ENCODE measurements at regions not wholly inside any gene's neighbourhood (a gene's known extent, or its start where the extent isn't known, plus 50 kb on each side); places are given as distances from the start of the nearest gene placed in this dataset.

GRCh38 chr13:40190641-40191100 is 475.8 kb downstream of the FOXO1 start:
- ChIA-PET POLR2A (interaction anchor here (0.6 to 0.7 kb wide), 2 partner anchors 59 to 123 kb away, joined by 3 to 5 read pairs; no protein-coding TSS in a partner anchor), CTCF (interaction anchor here (0.9 to 1.3 kb wide), 2 partner anchors 23 to 248 kb away, joined by 3 to 4 read pairs; no protein-coding TSS in a partner anchor)

GRCh38 chr13:40191186-40191980 is 475.1 kb downstream of the FOXO1 start:
- POLR2A ChIA-PET: no interaction called here

GRCh38 chr13:40192452-40192851 is 474.0 kb downstream of the FOXO1 start:
- ChIA-PET POLR2A (no interaction called here), CTCF (no interaction called here)

More at GRCh38 chr13:40191186-40191980, 475.1 kb downstream of the FOXO1 start:
- CTCF ChIA-PET: interaction anchor here (1.3 kb wide), 1 partner anchor 249 kb away, joined by 3 read pairs; no protein-coding TSS in a partner anchor

GRCh38 chr13:40192858-40193257 is 473.6 kb downstream of the FOXO1 start:
- POLR2A ChIA-PET: no interaction called here
- CTCF ChIA-PET: no interaction called here

GRCh38 chr13:40193286-40194223 is 472.9 kb downstream of the FOXO1 start:
- ChIA-PET POLR2A (no interaction called here), CTCF (no interaction called here)

- POLR2A ChIA-PET: no interaction called here
- CTCF ChIA-PET: no interaction called here
Measured at GRCh38 chr13:40194224-40194806, 472.1 kb downstream of the FOXO1 start.

GRCh38 chr13:40197049-40197448 is 469.4 kb downstream of the FOXO1 start:
- ChIA-PET CTCF (no interaction called here), POLR2A (no interaction called here)

- ChIA-PET CTCF (no interaction called here), POLR2A (no interaction called here)
Measured at GRCh38 chr13:40197936-40198595, 468.4 kb downstream of the FOXO1 start.

- POLR2A ChIA-PET: no interaction called here
- CTCF ChIA-PET: interaction anchor here (0.6 kb wide), 1 partner anchor 437 kb away, joined by 3 read pairs; no protein-coding TSS in a partner anchor
Measured at GRCh38 chr13:40200273-40200978, 466.0 kb downstream of the FOXO1 start.

- ChIA-PET CTCF (no interaction called here), POLR2A (no interaction called here)
Measured at GRCh38 chr13:40204246-40204645, 462.2 kb downstream of the FOXO1 start.

- CTCF ChIA-PET: no interaction called here
- POLR2A ChIA-PET: no interaction called here
Measured at GRCh38 chr13:40205771-40206240, 460.6 kb downstream of the FOXO1 start.

- POLR2A ChIA-PET: interaction anchor here (0.7 kb wide), 1 partner anchor 458 kb away, joined by 3 read pairs; no protein-coding TSS in a partner anchor
- CTCF ChIA-PET: no interaction called here
Measured at GRCh38 chr13:40206241-40207000, 460.0 kb downstream of the FOXO1 start.

GRCh38 chr13:40207001-40207478 is 459.4 kb downstream of the FOXO1 start:
- CTCF ChIA-PET: interaction anchor here (1.1 kb wide), 1 partner anchor 11 kb away, joined by 4 read pairs; no protein-coding TSS in a partner anchor
- POLR2A ChIA-PET: no interaction called here

GRCh38 chr13:40208517-40208916 is 457.9 kb downstream of the FOXO1 start:
- ChIA-PET POLR2A (no interaction called here), CTCF (no interaction called here)

- CTCF ChIA-PET: no interaction called here
- POLR2A ChIA-PET: no interaction called here
Measured at GRCh38 chr13:40210865-40211585, 455.4 kb downstream of the FOXO1 start.

GRCh38 chr13:40211586-40211968 is 454.9 kb downstream of the FOXO1 start:
- CTCF ChIA-PET: no interaction called here
- POLR2A ChIA-PET: no interaction called here

GRCh38 chr13:40213779-40214178 is 452.7 kb downstream of the FOXO1 start:
- POLR2A ChIA-PET: no interaction called here
- CTCF ChIA-PET: interaction anchor here (0.7 kb wide), 2 partner anchors 24 to 150 kb away, joined by 4 to 5 read pairs; no protein-coding TSS in a partner anchor
